Suprapubic skin (tissue), 3 donors: ENCODE measurements at regions not wholly inside any gene's neighbourhood (a gene's known extent, or its start where the extent isn't known, plus 50 kb on each side); places are given as distances from the start of the nearest gene placed in this dataset.

Experiments used
- EP300 ChIP-seq: sonication (generic); formaldehyde crosslinking; IDR thresholded peaks from one replicate; pipeline ENCODE4 v1.6.1; 2017; ENCODE audit warnings: antibody characterized with exemption
- TF ChIP-seq, protein P1 (sequence below), 2 donors: fragments of 200-600 bp in 1 of 2; fragments of 450-650 bp in 1 of 2; sonication (generic) in 1 of 2; IDR thresholded peaks; one replicate each; pipeline ENCODE4 v1.5.1; 2016 to 2019; ENCODE audit warnings: antibody characterized with exemption in 2 of 2, mild to moderate bottlenecking in 1 of 2, moderate library complexity in 1 of 2

- TF ChIP-seq, protein P1, sequence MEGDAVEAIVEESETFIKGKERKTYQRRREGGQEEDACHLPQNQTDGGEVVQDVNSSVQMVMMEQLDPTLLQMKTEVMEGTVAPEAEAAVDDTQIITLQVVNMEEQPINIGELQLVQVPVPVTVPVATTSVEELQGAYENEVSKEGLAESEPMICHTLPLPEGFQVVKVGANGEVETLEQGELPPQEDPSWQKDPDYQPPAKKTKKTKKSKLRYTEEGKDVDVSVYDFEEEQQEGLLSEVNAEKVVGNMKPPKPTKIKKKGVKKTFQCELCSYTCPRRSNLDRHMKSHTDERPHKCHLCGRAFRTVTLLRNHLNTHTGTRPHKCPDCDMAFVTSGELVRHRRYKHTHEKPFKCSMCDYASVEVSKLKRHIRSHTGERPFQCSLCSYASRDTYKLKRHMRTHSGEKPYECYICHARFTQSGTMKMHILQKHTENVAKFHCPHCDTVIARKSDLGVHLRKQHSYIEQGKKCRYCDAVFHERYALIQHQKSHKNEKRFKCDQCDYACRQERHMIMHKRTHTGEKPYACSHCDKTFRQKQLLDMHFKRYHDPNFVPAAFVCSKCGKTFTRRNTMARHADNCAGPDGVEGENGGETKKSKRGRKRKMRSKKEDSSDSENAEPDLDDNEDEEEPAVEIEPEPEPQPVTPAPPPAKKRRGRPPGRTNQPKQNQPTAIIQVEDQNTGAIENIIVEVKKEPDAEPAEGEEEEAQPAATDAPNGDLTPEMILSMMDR (IDR thresholded peaks at IDR 0.05), result no peak
- no peak for TF ChIP-seq EP300
These were observed 167.8 kb downstream of the AHR start for GRCh38 chr7:17466216-17466615.
